Activated CD4-positive, CD25-positive, alpha-beta regulatory T cell (primary cell): ENCODE measurements at regions not wholly inside any gene's neighbourhood (a gene's known extent, or its start where the extent isn't known, plus 50 kb on each side); places are given as distances from the start of the nearest gene placed in this dataset.

ENCODE experiments used
- DNase-seq, 4 experiments: peaks; one replicate each; lab custom pipeline; 2025; lab: John Stamatoyannopoulos, UW

GRCh38 chr6:139801571-139802321, 427.3 kb upstream of the CITED2 start:
- no peak for DNase-seq

GRCh38 chr6:139800837-139801236, 426.4 kb upstream of the CITED2 start:
- no peak for DNase-seq

GRCh38 chr6:139790527-139790926, 416.1 kb upstream of the CITED2 start:
- DNase-seq, result no peak

- DNase-seq, result no peak
These were observed 409.8 kb upstream of the CITED2 start for GRCh38 chr6:139784222-139784769.

GRCh38 chr6:139779988-139780774, 405.7 kb upstream of the CITED2 start:
- no peak for DNase-seq

- no peak for DNase-seq
These were observed 404.2 kb upstream of the CITED2 start for GRCh38 chr6:139778688-139779087.

- no peak for DNase-seq
These were observed 403.7 kb upstream of the CITED2 start for GRCh38 chr6:139778106-139778505.

GRCh38 chr6:139777202-139777970, 402.9 kb upstream of the CITED2 start:
- no peak for DNase-seq

GRCh38 chr6:139776041-139776440, 401.6 kb upstream of the CITED2 start:
- DNase-seq, result no peak

GRCh38 chr6:139768196-139768595, 393.7 kb upstream of the CITED2 start:
- no peak for DNase-seq

- DNase-seq, result no peak
These were observed 392.3 kb upstream of the CITED2 start for GRCh38 chr6:139766796-139767195.

- no peak for DNase-seq
These were observed 391.4 kb upstream of the CITED2 start for GRCh38 chr6:139765825-139766285.

- no peak for DNase-seq
These were observed 390.1 kb upstream of the CITED2 start for GRCh38 chr6:139764498-139764986.

GRCh38 chr6:139763468-139764210, 389.2 kb upstream of the CITED2 start:
- no peak for DNase-seq

- DNase-seq, result no peak
These were observed 388.2 kb upstream of the CITED2 start for GRCh38 chr6:139762587-139763031.

- no peak for DNase-seq
These were observed 385.7 kb upstream of the CITED2 start for GRCh38 chr6:139760128-139760527.

GRCh38 chr6:139759086-139759485, 384.6 kb upstream of the CITED2 start:
- DNase-seq, result no peak

- no peak for DNase-seq
These were observed 383.8 kb upstream of the CITED2 start for GRCh38 chr6:139758209-139758611.

- DNase-seq, result no peak
These were observed 383.3 kb upstream of the CITED2 start for GRCh38 chr6:139757784-139758183.

GRCh38 chr6:139756381-139756780, 381.9 kb upstream of the CITED2 start:
- DNase-seq, result no peak
